Mesendoderm (in vitro differentiated cells): ENCODE measurements at regions not wholly inside any gene's neighbourhood (a gene's known extent, or its start where the extent isn't known, plus 50 kb on each side); places are given as distances from the start of the nearest gene placed in this dataset.

Experiments used
- DNase-seq: peaks from one replicate; pipeline ENCODE4 v3.0.0; 2013
- H2AK5ac ChIP-seq: 2 replicates; pipeline ENCODE4 v1.6.1; 2013; ENCODE audit warnings: low read length, inconsistent platforms
- H2BK120ac ChIP-seq: 2 replicates; pipeline ENCODE4 v1.6.1; 2013; ENCODE audit warnings: low read depth, mild to moderate bottlenecking, low read length, moderate library complexity, mixed read lengths
- H2BK15ac ChIP-seq: replicated peaks from 2 replicates; pipeline ENCODE4 v1.6.1; 2013; ENCODE audit warnings: low read depth, mild to moderate bottlenecking, moderate library complexity
- H2BK5ac ChIP-seq: 2 replicates; pipeline ENCODE4 v1.6.1; 2013; ENCODE audit warnings: low read length, inconsistent platforms
- H3K18ac ChIP-seq: 2 replicates; pipeline ENCODE4 v1.6.1; 2013; ENCODE audit warnings: mild to moderate bottlenecking, low read length, mixed read lengths
- H3K23ac ChIP-seq: one replicate; pipeline ENCODE4 v1.6.1; 2013; ENCODE audit warnings: low read length
- H3K27ac ChIP-seq: 2 replicates; pipeline ENCODE4 v1.5.1; 2013; ENCODE audit warnings: low read depth, mild to moderate bottlenecking, inconsistent platforms, low read length, moderate library complexity
- H3K27me3 ChIP-seq: 2 replicates; pipeline ENCODE4 v1.6.1; 2013; ENCODE audit warnings: low read length, control low read depth, mild to moderate bottlenecking, inconsistent platforms; ENCODE audit not compliant: insufficient read depth, poor library complexity
- H3K36me3 ChIP-seq: 2 replicates; pipeline ENCODE4 v1.6.1; 2013; ENCODE audit warnings: low read length, inconsistent platforms; ENCODE audit not compliant: control insufficient read depth, insufficient read depth
- H3K4ac ChIP-seq: one replicate; pipeline ENCODE4 v1.6.1; 2013; ENCODE audit warnings: low read depth, mild to moderate bottlenecking, low read length, moderate library complexity
- H3K4me1 ChIP-seq: 2 replicates; pipeline ENCODE4 v1.6.1; 2013; ENCODE audit warnings: low read depth, low read length, inconsistent platforms; ENCODE audit not compliant: control insufficient read depth
- H3K4me2 ChIP-seq: 2 replicates; pipeline ENCODE4 v1.6.1; 2013; ENCODE audit warnings: low read length
- H3K4me3 ChIP-seq: 2 replicates; pipeline ENCODE4 v1.5.1; 2013; ENCODE audit warnings: mild to moderate bottlenecking, low read length
- H3K56ac ChIP-seq: one replicate; pipeline ENCODE4 v1.6.1; 2013; ENCODE audit warnings: low read length
- H3K79me1 ChIP-seq: 2 replicates; pipeline ENCODE4 v1.6.1; 2013; ENCODE audit warnings: low read length, inconsistent platforms
- H3K79me2 ChIP-seq: 2 replicates; pipeline ENCODE4 v1.6.1; 2013; ENCODE audit warnings: mild to moderate bottlenecking, low read length; ENCODE audit not compliant: control insufficient read depth, insufficient read depth
- H3K9ac ChIP-seq: 2 replicates; pipeline ENCODE4 v1.6.1; 2013; ENCODE audit warnings: low read length, inconsistent platforms
- H4K5ac ChIP-seq: one replicate; pipeline ENCODE4 v1.6.1; 2013; ENCODE audit warnings: low read length
- H4K8ac ChIP-seq: one replicate; pipeline ENCODE4 v1.6.1; 2013; ENCODE audit warnings: low read depth, mild to moderate bottlenecking, control low read depth, low read length, moderate library complexity
- WGBS: extraction: QIAGEN DNeasy Blood & Tissue Kit; methylation state at CpG from one replicate; pipeline ENCODE4 v1.1.7; 2013; ENCODE audit warnings: low lambda C conversion rate, missing lambda C conversion rate; ENCODE audit not compliant: insufficient coverage; ENCODE audit errors: extremely low coverage; 5-methylcytosine and 5-hydroxymethylcytosine counted together

DNA sequence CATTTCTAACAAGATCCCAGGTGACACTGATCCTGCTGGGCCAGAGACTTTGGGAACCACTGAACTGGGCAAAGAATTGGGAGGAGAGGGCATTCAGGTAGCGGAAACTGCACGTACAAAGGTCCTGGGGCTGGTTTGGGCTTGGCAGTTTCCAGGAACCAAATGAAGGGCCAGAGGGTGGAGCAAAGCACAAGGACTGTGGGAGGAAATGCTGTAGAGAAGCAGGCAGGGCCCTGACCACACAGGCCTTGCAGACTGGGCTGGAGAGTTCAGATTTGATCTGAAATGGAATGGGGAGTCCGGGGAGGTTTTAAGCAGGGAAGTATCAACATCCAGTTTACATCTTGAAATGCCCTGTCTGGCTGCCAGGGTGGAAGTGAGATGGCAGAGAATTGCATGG lies 195.1 kb downstream of the PHETA1 start:
- WGBS: no CpG with 5 or more reads among the region's 3 CpGs
- Histone ChIP-seq H3K79me2 (no peaks in the 10 kb centered on the region), H2BK15ac (no peak overlapping the region), H2BK5ac (no peak overlapping the region), H3K4me3 (no peak overlapping the region), H3K56ac (no peak overlapping the region), H3K4me1 (no peaks in the 10 kb centered on the region), H4K8ac (no peak overlapping the region), H2AK5ac (no peak overlapping the region), H4K5ac (no peak overlapping the region), H3K27ac (no peak overlapping the region), H2BK120ac (no peak overlapping the region), H3K18ac (no peak overlapping the region), H3K36me3 (no peaks in the 10 kb centered on the region), H3K9ac (no peak overlapping the region), H3K4me2 (no peak overlapping the region), H3K23ac (no peak overlapping the region), H3K27me3 (no peaks in the 10 kb centered on the region), H3K4ac (no peak overlapping the region), H3K79me1 (no peaks in the 10 kb centered on the region)
- DNase-seq: no peak

DNA sequence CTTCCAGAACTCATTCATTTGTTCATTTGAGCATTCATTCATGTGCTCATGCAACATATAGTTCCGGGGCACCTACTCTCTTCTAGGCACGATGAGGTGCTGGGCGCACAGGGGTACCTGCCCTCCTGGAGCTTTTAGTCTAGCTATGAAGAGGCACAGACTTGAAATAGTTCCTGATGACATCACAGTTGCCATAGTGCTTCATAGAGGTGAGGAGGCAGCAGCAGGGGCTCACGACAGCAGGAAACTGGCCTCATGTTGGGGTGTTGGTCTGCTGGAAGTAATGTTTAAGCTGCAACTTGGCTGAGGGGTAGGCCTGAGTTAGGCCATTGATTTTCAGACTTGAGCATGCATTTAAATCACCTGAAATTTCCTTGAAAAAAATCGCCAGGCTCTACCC lies 195.5 kb downstream of the PHETA1 start:
- Histone ChIP-seq H2AK5ac (no peak overlapping the region), H3K27me3 (no peaks in the 10 kb centered on the region), H3K4me1 (no peaks in the 10 kb centered on the region), H3K36me3 (no peaks in the 10 kb centered on the region), H3K4ac (no peak overlapping the region), H3K56ac (no peak overlapping the region), H3K9ac (no peak overlapping the region), H4K5ac (no peak overlapping the region), H3K18ac (no peak overlapping the region), H3K4me2 (no peak overlapping the region), H3K79me1 (no peaks in the 10 kb centered on the region), H2BK15ac (no peak overlapping the region), H3K4me3 (no peak overlapping the region), H2BK5ac (no peak overlapping the region), H3K79me2 (no peaks in the 10 kb centered on the region), H3K27ac (no peak overlapping the region), H3K23ac (no peak overlapping the region), H2BK120ac (no peak overlapping the region), H4K8ac (no peak overlapping the region)
- no CpG with 5 or more reads among the region's 5 CpGs for WGBS
- no peak for DNase-seq

DNA sequence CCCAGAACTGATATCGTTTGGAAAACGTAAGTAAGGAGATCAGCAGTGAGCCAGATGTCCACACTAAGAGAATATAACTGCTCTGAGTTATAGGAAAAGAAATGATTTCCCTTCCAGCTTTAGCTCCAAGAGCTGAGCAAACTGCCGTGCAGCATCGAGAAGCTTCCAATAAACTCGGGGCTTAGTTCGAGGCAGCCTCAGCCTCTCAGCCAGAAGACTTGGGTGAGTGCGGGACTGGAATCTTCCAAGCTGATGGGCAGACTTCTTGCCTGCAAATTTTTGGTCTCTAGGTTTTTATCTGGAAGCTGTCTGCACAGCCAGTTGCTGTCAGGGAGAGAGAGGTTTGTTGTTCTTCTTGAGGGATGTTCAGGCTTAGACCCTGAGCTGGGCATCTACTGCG lies 196.1 kb downstream of the PHETA1 start:
- H3K79me1 ChIP-seq: no peaks in the 10 kb centered on the region
- WGBS: no CpG with 5 or more reads among the region's 8 CpGs
- H2AK5ac ChIP-seq: no peak overlapping the region
- H3K36me3 ChIP-seq: no peaks in the 10 kb centered on the region
- DNase-seq: no peak
- H3K4me2 ChIP-seq: no peak overlapping the region
- no peak overlapping the region for H2BK120ac ChIP-seq
- H3K4me3 ChIP-seq: no peak overlapping the region
- no peak overlapping the region for H2BK5ac ChIP-seq
- no peak overlapping the region for H3K23ac ChIP-seq
- H3K27ac ChIP-seq: no peak overlapping the region
- H3K18ac ChIP-seq: no peak overlapping the region
- H3K9ac ChIP-seq: no peak overlapping the region
- no peaks in the 10 kb centered on the region for H3K27me3 ChIP-seq
- H3K4me1 ChIP-seq: no peaks in the 10 kb centered on the region
- H3K79me2 ChIP-seq: no peaks in the 10 kb centered on the region
- no peak overlapping the region for H4K5ac ChIP-seq
- H2BK15ac ChIP-seq: no peak overlapping the region
- no peak overlapping the region for H3K56ac ChIP-seq
- no peak overlapping the region for H3K4ac ChIP-seq
- no peak overlapping the region for H4K8ac ChIP-seq

DNA sequence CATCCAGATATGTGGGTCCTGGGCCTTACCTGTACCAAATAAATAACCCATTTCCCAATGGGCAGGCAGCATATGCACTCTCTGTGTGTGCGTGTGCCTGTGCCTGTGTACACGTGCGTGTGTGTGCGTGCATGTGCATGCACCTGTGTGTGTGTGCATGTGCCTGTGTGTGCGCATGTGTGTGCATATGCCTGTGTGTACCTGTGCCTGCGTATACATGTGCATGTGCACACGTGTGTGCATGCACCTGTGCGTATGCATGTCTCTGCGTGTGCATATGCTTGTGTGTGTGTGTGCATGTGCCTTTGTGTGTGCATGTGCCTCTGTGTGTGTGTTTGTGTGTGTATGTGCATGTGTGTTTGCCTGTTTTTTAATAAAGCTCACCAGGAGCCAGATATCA lies 197.1 kb downstream of the PHETA1 start:
- H2BK15ac ChIP-seq: no peak overlapping the region
- H3K9ac ChIP-seq: no peak overlapping the region
- H4K5ac ChIP-seq: no peak overlapping the region
- no peak overlapping the region for H3K4ac ChIP-seq
- H4K8ac ChIP-seq: no peak overlapping the region
- H2BK120ac ChIP-seq: no peak overlapping the region
- WGBS: no CpG with 5 or more reads among the region's 9 CpGs
- H2BK5ac ChIP-seq: no peak overlapping the region
- H3K56ac ChIP-seq: no peak overlapping the region
- H3K4me3 ChIP-seq: no peak overlapping the region
- no peak for DNase-seq
- H3K27me3 ChIP-seq: no peaks in the 10 kb centered on the region
- no peaks in the 10 kb centered on the region for H3K4me1 ChIP-seq
- H3K27ac ChIP-seq: no peak overlapping the region
- no peak overlapping the region for H3K18ac ChIP-seq
- no peak overlapping the region for H2AK5ac ChIP-seq
- H3K79me1 ChIP-seq: no peaks in the 10 kb centered on the region
- no peaks in the 10 kb centered on the region for H3K79me2 ChIP-seq
- H3K36me3 ChIP-seq: no peaks in the 10 kb centered on the region
- no peak overlapping the region for H3K23ac ChIP-seq
- H3K4me2 ChIP-seq: no peak overlapping the region

DNA sequence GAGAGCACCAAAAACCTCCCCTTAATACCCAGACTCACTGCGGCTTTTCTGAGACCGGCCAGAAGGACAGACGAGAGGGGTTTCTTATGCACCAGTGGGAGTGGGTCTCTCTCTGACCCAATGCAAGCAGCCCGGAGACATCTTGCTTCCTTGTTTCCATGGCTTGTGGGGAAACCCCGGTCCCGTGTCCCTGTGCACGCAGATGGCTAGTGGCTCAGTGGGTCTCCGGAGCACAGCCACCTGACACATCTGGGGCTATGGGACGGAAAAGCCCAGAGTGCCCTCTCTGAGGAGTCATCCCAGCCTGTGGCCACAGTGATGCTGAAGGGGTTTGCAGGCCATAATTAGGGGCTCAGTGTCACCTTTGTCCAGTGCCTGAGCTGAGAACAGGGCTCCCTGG lies 197.6 kb downstream of the PHETA1 start:
- no peak overlapping the region for H2BK5ac ChIP-seq
- no peak overlapping the region for H3K56ac ChIP-seq
- no peaks in the 10 kb centered on the region for H3K79me1 ChIP-seq
- no peak overlapping the region for H2AK5ac ChIP-seq
- H3K9ac ChIP-seq: no peak overlapping the region
- no peak overlapping the region for H2BK15ac ChIP-seq
- no peak overlapping the region for H2BK120ac ChIP-seq
- no CpG with 5 or more reads among the region's 9 CpGs for WGBS
- DNase-seq: no peak
- H4K5ac ChIP-seq: no peak overlapping the region
- H3K27me3 ChIP-seq: no peaks in the 10 kb centered on the region
- H4K8ac ChIP-seq: no peak overlapping the region
- no peak overlapping the region for H3K4me3 ChIP-seq
- no peak overlapping the region for H3K23ac ChIP-seq
- H3K4me1 ChIP-seq: no peaks in the 10 kb centered on the region
- no peaks in the 10 kb centered on the region for H3K79me2 ChIP-seq
- no peak overlapping the region for H3K4ac ChIP-seq
- no peaks in the 10 kb centered on the region for H3K36me3 ChIP-seq
- H3K27ac ChIP-seq: no peak overlapping the region
- no peak overlapping the region for H3K4me2 ChIP-seq
- H3K18ac ChIP-seq: no peak overlapping the region

DNA sequence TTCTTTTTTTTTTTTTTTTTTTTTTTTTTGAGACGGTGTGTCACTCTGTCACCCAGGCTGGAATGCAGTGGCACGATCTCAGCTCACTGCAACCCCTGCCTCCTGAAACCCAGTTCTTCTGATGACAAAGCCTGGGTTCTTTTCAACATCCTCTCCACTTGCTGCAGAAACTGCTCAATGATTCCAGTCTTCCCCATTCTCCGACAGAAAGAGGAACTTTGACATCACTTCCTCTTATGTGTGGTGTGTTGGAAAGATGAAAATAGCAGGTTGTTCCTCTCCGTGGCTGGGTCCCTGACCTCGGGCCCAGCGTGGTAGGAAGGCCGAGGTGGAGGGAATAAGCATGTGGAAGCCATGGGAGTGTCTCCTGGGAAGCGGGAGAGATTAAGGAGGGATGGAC lies 198.4 kb downstream of the PHETA1 start:
- no peak overlapping the region for H3K56ac ChIP-seq
- H2AK5ac ChIP-seq: no peak overlapping the region
- no CpG with 5 or more reads among the region's 8 CpGs for WGBS
- H3K79me2 ChIP-seq: no peaks in the 10 kb centered on the region
- H3K27ac ChIP-seq: no peak overlapping the region
- no peaks in the 10 kb centered on the region for H3K79me1 ChIP-seq
- H3K4me3 ChIP-seq: no peak overlapping the region
- H4K8ac ChIP-seq: no peak overlapping the region
- no peak overlapping the region for H3K23ac ChIP-seq
- no peaks in the 10 kb centered on the region for H3K4me1 ChIP-seq
- no peak overlapping the region for H3K4ac ChIP-seq
- no peak overlapping the region for H2BK120ac ChIP-seq
- no peaks in the 10 kb centered on the region for H3K36me3 ChIP-seq
- no peak overlapping the region for H2BK5ac ChIP-seq
- no peak for DNase-seq
- no peak overlapping the region for H4K5ac ChIP-seq
- no peak overlapping the region for H3K4me2 ChIP-seq
- H3K27me3 ChIP-seq: no peaks in the 10 kb centered on the region
- no peak overlapping the region for H3K18ac ChIP-seq
- H3K9ac ChIP-seq: no peak overlapping the region
- no peak overlapping the region for H2BK15ac ChIP-seq
